Effector memory CD8-positive, alpha-beta T cell (primary cell): ENCODE measurements at regions not wholly inside any gene's neighbourhood (a gene's known extent, or its start where the extent isn't known, plus 50 kb on each side); places are given as distances from the start of the nearest gene placed in this dataset.

Experiments
- ATAC-seq: fragments of 150-1000 bp; cut with Tn5 transposase; replicated peaks from 2 replicates; pipeline ENCODE4 v1.10.0; 2021; ENCODE audit warnings: mild to moderate bottlenecking, moderate library complexity
- DNase-seq, 3 experiments: peaks; one replicate each; pipeline ENCODE4 v3.0.0; 2021
- H3K27ac Mint-ChIP-seq, 2 donors: one replicate each; pipeline ENCODE4 v1.8.0; 2022; ENCODE audit warnings: mild to moderate bottlenecking in 2 of 2, mixed read lengths in 2 of 2, moderate library complexity in 2 of 2
- H3K27me3 Mint-ChIP-seq, 2 donors: one replicate each; pipeline ENCODE4 v1.8.0; 2022; ENCODE audit warnings: mixed read lengths in 2 of 2
- H3K36me3 Mint-ChIP-seq: one replicate; pipeline ENCODE4 v1.8.0; 2022; ENCODE audit warnings: mild to moderate bottlenecking, moderate library complexity, mixed read lengths; ENCODE audit not compliant: insufficient read depth
- H3K4me1 Mint-ChIP-seq, 2 donors: one replicate each; pipeline ENCODE4 v1.8.0; 2022; ENCODE audit warnings: low read depth in 2 of 2, mixed read lengths in 2 of 2
- H3K4me3 Mint-ChIP-seq, 2 donors: one replicate each; pipeline ENCODE4 v1.8.0; 2022; ENCODE audit warnings: mild to moderate bottlenecking in 2 of 2, mixed read lengths in 2 of 2, moderate library complexity in 2 of 2
- H3K9me3 Mint-ChIP-seq, 2 donors: one replicate each; pipeline ENCODE4 v1.8.0; 2022; ENCODE audit warnings: mixed read lengths in 2 of 2

DNA sequence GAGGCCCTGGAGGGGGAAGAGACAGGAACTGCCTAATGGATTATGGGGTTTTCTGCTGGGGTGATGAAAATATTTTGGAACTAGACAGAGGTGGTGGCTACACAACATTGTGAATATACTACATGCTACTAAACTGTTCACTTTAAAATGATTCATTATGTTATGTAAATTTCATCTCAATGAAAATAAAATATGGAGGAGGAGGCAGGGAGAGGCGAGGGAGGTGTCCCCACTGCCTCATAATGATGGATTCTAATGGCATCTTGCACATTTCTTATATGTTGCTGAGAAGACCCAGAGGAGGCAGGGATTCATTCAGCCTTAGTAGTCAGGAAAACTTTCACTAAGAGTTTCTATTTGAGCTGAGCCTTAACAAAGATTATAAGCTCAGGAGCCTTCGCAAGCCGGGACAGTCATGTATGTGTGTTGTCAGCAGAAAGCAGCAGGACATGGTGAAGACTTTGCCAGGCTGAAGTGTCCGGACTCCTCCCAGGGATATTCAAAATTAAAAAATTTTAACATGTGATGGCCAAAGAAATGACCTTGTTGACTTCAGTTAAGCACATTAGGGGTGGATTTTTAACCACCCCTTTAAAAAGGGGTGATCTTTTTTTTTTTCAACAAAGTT is 158.6 kb upstream of the PCSK2 start:
- ATAC-seq (no peak), DNase-seq (no peak)
- no peaks in the 10 kb centered on the region for H3K27me3 Mint-ChIP-seq
- no peaks in the 10 kb centered on the region for H3K4me1 Mint-ChIP-seq
- H3K36me3 Mint-ChIP-seq = no peaks in the 10 kb centered on the region
- peaks cover 0 to 5% of the 10 kb centered on the region in 2 donors for H3K9me3 Mint-ChIP-seq
- H3K4me3 Mint-ChIP-seq = no peak overlapping the region
- no peak overlapping the region for H3K27ac Mint-ChIP-seq

DNA sequence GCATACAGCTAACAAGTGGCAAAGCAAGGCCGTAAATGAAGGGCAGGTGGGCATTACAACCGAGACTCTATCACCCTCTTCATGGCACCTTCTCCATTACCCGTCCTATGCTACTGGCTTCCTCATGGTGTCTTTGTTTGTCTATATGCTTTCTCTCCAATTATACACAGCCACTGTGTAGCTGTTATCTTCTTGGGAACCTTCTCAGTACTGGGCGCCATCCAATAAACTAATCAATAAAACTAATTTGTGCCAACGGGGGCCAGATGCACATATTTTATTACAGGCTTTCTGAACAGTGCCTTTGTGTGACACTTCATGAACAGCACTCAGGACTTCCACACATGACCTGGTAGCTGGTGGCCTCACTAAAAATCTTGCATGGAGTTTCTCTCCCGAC is 149.8 kb upstream of the PCSK2 start:
- Mint-ChIP-seq H3K4me3 (no peak overlapping the region), H3K27ac (no peak overlapping the region), H3K4me1 (no peaks in the 10 kb centered on the region), H3K36me3 (no peaks in the 10 kb centered on the region), H3K9me3 (peaks cover 11 to 15% of the 10 kb centered on the region in 2 donors), H3K27me3 (no peaks in the 10 kb centered on the region)
- ATAC-seq = no peak
- DNase-seq = no peak

DNA sequence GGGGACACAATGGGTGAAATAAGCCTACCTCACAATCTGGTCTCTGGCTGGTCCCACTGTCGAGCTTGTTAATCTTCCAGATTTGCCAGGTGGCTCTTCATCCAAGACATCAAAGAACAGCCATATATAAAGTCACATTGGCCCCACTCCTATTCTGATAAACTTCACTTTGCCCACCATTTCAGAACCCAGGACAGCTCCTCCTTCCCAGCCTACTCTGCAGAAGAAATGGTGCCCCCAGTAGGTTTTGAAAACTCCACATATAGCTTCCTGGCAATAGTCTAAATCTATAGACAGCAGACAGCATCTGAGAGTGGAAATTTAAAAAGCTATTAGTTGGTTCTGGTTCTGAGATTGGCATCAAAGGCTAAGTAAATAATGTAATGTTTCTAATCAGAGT is 143.1 kb upstream of the PCSK2 start:
- no peak overlapping the region for H3K27ac Mint-ChIP-seq
- no peaks in the 10 kb centered on the region for H3K4me1 Mint-ChIP-seq
- no peaks in the 10 kb centered on the region for H3K36me3 Mint-ChIP-seq
- H3K4me3 Mint-ChIP-seq = no peak overlapping the region
- peaks cover 6 to 24% of the 10 kb centered on the region in 2 donors for H3K9me3 Mint-ChIP-seq
- no peaks in the 10 kb centered on the region for H3K27me3 Mint-ChIP-seq
- no peak for ATAC-seq
- no peak for DNase-seq

DNA sequence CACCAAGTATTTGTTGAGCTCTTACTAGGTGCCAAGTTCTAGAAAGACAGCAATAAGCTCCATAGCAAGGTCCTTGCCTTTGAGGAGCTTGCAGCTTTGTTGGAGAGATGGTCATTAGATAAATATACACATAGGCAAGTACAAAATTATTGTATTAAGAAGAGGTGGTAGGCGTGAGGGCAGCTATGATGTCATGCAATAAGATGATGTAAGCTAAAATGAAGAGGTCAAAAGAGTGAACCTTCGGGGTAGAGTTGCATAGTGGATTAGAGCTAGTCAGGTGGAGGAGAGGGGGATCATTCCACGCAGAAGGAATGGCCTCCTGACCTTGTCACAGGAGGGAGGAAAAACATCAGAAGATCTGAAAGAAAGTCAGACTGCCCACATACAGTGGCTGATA is 141.9 kb upstream of the PCSK2 start:
- Mint-ChIP-seq H3K4me1 (no peaks in the 10 kb centered on the region), H3K36me3 (no peaks in the 10 kb centered on the region), H3K4me3 (no peak overlapping the region), H3K9me3 (peaks cover 6 to 24% of the 10 kb centered on the region in 2 donors), H3K27ac (no peak overlapping the region), H3K27me3 (no peaks in the 10 kb centered on the region)
- DNase-seq (no peak), ATAC-seq (no peak)

- H3K9me3 Mint-ChIP-seq = peaks cover 8% of the 10 kb centered on the region in 2 donors
- no peaks in the 10 kb centered on the region for H3K27me3 Mint-ChIP-seq
- H3K4me3 Mint-ChIP-seq = no peak overlapping the region
- no peaks in the 10 kb centered on the region for H3K4me1 Mint-ChIP-seq
- H3K27ac Mint-ChIP-seq = no peak overlapping the region
- DNase-seq (no peak), ATAC-seq (no peak)
- no peaks in the 10 kb centered on the region for H3K36me3 Mint-ChIP-seq
Measured at GRCh38 chr20:17093782-17094181, 133.1 kb upstream of the PCSK2 start.

DNA sequence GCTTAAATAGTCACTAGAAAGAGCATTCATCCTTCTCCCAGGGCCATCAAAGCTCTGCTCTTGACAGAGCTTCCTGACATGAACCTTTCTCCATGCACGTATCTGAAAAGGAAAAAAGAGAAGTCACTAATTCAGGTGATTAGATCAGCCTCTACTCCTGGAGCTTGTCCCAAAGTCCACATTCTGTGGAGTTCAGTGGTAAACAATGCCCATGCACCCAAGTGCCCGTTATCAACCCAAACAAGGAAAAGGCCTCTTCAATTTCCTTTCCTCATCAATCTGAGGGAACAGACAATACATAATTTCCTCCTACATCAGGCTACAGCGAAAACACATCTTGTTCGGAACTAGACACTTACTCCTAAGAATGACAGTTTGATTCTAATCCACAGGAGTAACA is 129.2 kb upstream of the PCSK2 start:
- no peak overlapping the region for H3K27ac Mint-ChIP-seq
- H3K27me3 Mint-ChIP-seq = no peaks in the 10 kb centered on the region
- DNase-seq = no peak
- H3K36me3 Mint-ChIP-seq = no peaks in the 10 kb centered on the region
- H3K4me3 Mint-ChIP-seq = no peak overlapping the region
- ATAC-seq = no peak
- H3K4me1 Mint-ChIP-seq = no peaks in the 10 kb centered on the region
- peaks cover 8 to 9% of the 10 kb centered on the region in 2 donors for H3K9me3 Mint-ChIP-seq

- Mint-ChIP-seq H3K27me3 (no peaks in the 10 kb centered on the region), H3K4me3 (no peak overlapping the region), H3K9me3 (peaks cover 7 to 8% of the 10 kb centered on the region in 2 donors), H3K36me3 (no peaks in the 10 kb centered on the region), H3K27ac (no peak overlapping the region), H3K4me1 (no peaks in the 10 kb centered on the region)
- ATAC-seq = no peak
- DNase-seq = no peak
Measured at GRCh38 chr20:17100506-17100905, 126.3 kb upstream of the PCSK2 start.

- H3K4me3 Mint-ChIP-seq = no peak overlapping the region
- H3K4me1 Mint-ChIP-seq = no peaks in the 10 kb centered on the region
- no peak overlapping the region for H3K27ac Mint-ChIP-seq
- no peaks in the 10 kb centered on the region for H3K36me3 Mint-ChIP-seq
- no peak for ATAC-seq
- peaks cover 0 to 4% of the 10 kb centered on the region in 2 donors for H3K9me3 Mint-ChIP-seq
- H3K27me3 Mint-ChIP-seq = no peaks in the 10 kb centered on the region
- DNase-seq = no peak
Measured at GRCh38 chr20:17107127-17107526, 119.7 kb upstream of the PCSK2 start.

GRCh38 chr20:17108896-17109295 is 117.9 kb upstream of the PCSK2 start:
- ATAC-seq = no peak
- peaks cover 6 to 7% of the 10 kb centered on the region in 2 donors for H3K9me3 Mint-ChIP-seq
- H3K36me3 Mint-ChIP-seq = no peaks in the 10 kb centered on the region
- no peaks in the 10 kb centered on the region for H3K27me3 Mint-ChIP-seq
- no peak overlapping the region for H3K4me3 Mint-ChIP-seq
- no peak overlapping the region for H3K27ac Mint-ChIP-seq
- no peaks in the 10 kb centered on the region for H3K4me1 Mint-ChIP-seq
- no peak for DNase-seq

DNA sequence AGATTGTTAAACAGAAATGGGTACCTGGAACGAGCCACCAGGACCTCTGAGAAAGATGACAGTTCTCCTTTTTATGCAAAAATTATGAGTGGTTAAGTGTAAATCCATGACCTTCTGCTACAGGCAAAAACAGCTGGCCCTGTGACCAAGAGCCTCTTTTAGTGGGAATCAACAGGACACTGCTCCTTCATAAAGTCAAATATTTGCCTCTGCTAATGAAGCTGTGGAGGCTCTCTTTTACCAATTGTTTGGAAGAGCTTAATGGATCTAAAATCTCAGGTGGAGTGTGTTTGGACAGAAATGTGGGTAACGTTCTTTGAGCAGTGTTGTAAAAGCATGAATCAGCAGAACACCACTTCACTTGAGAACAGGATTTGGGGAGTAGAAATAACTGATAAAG is 117.5 kb upstream of the PCSK2 start:
- H3K36me3 Mint-ChIP-seq = no peaks in the 10 kb centered on the region
- no peak overlapping the region for H3K27ac Mint-ChIP-seq
- DNase-seq = no peak
- no peak overlapping the region for H3K4me3 Mint-ChIP-seq
- H3K4me1 Mint-ChIP-seq = no peaks in the 10 kb centered on the region
- H3K27me3 Mint-ChIP-seq = no peaks in the 10 kb centered on the region
- no peak for ATAC-seq
- peaks cover 6 to 7% of the 10 kb centered on the region in 2 donors for H3K9me3 Mint-ChIP-seq

DNA sequence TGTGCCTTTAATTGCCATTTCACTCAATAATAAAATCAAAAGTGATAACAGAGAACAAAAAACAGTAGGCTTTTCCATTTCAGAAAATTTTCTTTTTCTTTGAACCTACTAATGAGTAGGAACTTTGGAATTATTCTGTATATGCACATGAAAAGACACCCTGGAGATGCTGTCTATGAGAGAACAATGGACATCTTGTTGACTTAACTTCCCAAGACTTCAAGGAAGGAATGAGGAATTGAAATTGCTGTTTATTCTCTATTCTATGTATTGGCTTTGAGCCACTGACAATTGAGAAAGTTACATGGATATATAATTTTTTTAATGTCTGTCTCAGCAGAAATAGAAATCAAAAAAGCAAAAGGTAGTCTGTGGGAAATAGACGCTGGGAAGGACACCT is 98.6 kb upstream of the PCSK2 start:
- Mint-ChIP-seq H3K4me1 (no peaks in the 10 kb centered on the region), H3K9me3 (peaks cover 0 to 8% of the 10 kb centered on the region in 2 donors), H3K36me3 (peaks cover 6% of the 10 kb centered on the region), H3K27me3 (no peaks in the 10 kb centered on the region), H3K27ac (no peak overlapping the region), H3K4me3 (no peak overlapping the region)
- ATAC-seq (no peak), DNase-seq (no peak)

DNA sequence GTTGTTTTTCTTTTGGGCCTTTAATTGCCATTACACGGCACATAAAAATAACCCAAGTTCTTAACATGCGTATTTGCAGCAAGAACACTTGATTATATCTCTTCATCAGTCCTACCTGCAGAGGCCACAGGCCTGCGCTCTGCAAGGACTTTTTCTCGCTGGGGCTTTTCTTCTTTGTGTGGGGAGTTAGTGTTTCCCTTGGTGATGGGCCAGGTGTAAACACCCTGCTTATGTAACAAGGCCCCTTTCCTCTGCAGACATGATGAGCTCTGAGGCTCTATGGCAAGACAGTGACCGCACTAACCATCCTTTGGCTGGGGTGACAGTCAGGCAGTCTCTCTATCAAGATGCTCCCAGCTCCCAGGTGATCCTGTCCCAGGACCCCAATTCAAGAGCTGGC is 97.8 kb upstream of the PCSK2 start:
- Mint-ChIP-seq H3K4me3 (no peak overlapping the region), H3K4me1 (no peaks in the 10 kb centered on the region), H3K27me3 (no peaks in the 10 kb centered on the region), H3K9me3 (peaks cover 0 to 8% of the 10 kb centered on the region in 2 donors), H3K27ac (no peak overlapping the region), H3K36me3 (peaks cover 6% of the 10 kb centered on the region)
- DNase-seq (no peak), ATAC-seq (no peak)

DNA sequence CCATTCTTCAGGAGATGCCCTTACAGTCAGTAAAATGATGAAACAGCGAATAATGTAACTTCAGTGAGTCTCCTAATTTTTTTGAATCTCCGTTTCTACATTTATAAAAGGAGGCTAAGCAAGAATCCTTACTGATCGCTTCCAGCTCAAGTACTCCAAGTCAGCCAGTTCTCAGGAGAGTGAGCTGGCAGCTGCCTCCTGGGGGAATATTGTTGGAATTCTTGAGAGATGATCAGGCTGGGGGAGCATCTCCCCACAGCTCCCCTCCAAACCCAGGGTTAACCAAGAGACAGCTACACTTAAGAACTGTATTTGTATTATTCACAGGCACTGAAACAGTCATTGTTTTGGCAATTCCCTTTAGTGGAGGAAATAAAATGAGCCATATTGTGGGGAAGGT is 89.1 kb upstream of the PCSK2 start:
- ATAC-seq = no peak
- Mint-ChIP-seq H3K4me3 (no peak overlapping the region), H3K4me1 (no peaks in the 10 kb centered on the region), H3K36me3 (no peaks in the 10 kb centered on the region), H3K27ac (no peak overlapping the region), H3K9me3 (peaks cover 0 to 2% of the 10 kb centered on the region in 2 donors), H3K27me3 (no peaks in the 10 kb centered on the region)
- DNase-seq = no peak

DNA sequence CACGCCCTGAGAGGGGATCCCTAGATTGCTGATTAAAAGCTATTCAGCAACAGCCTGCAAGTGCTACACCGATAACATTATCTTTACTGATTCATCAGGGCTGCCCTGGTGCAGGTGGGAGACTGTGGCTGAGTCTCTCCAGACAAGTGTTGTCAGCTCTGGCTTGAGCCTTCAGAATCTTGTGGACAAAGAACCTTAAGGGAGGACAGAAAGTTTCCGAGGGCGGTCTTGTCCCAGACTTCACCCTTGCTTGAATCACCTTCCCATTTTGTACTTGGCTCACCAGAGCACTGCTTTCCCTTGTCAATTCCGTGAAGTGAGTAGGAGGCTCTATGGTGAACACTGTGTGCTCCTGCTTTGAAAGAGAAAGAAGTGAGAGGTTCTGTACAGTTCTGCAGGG is 88.6 kb upstream of the PCSK2 start:
- H3K27me3 Mint-ChIP-seq = no peaks in the 10 kb centered on the region
- no peak overlapping the region for H3K4me3 Mint-ChIP-seq
- no peak overlapping the region for H3K27ac Mint-ChIP-seq
- DNase-seq (no peak), ATAC-seq (no peak)
- no peaks in the 10 kb centered on the region for H3K4me1 Mint-ChIP-seq
- peaks cover 0 to 2% of the 10 kb centered on the region in 2 donors for H3K9me3 Mint-ChIP-seq
- H3K36me3 Mint-ChIP-seq = no peaks in the 10 kb centered on the region

DNA sequence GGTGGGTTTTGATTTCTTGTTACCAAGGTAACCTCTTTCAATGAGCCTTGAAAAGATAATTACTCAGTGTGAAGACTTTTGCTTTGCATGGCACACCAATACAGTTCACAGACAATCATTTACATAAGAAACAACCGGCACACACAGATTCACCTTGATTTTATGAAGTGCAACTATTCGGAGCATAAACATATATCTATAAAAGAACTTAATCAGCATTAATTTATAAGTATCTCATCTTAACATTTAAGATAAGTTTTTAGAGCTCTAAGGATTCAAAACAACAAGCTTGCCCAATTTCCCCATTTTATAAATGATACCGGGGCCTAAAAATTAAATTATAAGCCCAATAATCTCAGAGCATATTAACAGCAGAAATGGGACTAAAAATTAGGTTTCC is 85.9 kb upstream of the PCSK2 start:
- H3K4me1 Mint-ChIP-seq = no peaks in the 10 kb centered on the region
- H3K27ac Mint-ChIP-seq = no peak overlapping the region
- H3K36me3 Mint-ChIP-seq = no peaks in the 10 kb centered on the region
- DNase-seq (no peak), ATAC-seq (no peak)
- H3K27me3 Mint-ChIP-seq = no peaks in the 10 kb centered on the region
- H3K4me3 Mint-ChIP-seq = no peak overlapping the region
- peaks cover 0 to 2% of the 10 kb centered on the region in 2 donors for H3K9me3 Mint-ChIP-seq
